ENCODE measurements at regions not wholly inside any gene's neighbourhood (a gene's known extent, or its start where the extent isn't known, plus 50 kb on each side); places are given as distances from the start of the nearest gene placed in this dataset.

GRCh38 chr11:128399251-128400121 lies 187.9 kb downstream of the ETS1 start:
- Histone ChIP-seq H3K4me1 (peaks cover 15% of the 10 kb centered on the region), H3K9me3 (no peaks in the 10 kb centered on the region), H3K4me3 (no peak overlapping the region), H3K27ac (no peak overlapping the region), H3K36me3 (no peaks in the 10 kb centered on the region), H3K27me3 (no peaks in the 10 kb centered on the region)
- TF ChIP-seq POLR2A (IDR thresholded peaks at IDR 0.05) (no peak), EP300 (IDR thresholded peaks at IDR 0.05) (no peak), CTCF (IDR thresholded peaks at IDR 0.05) (no peak), POLR2AphosphoS5 (IDR thresholded peaks at IDR 0.05) (no peak)
- no peak for DNase-seq (ENCODE audit: low spot score in 2 of 2)
- 60% methylated on average over 7 of the region's 7 CpGs for WGBS

GRCh38 chr11:128398517-128399250 lies 188.7 kb downstream of the ETS1 start:
- WGBS = 86% methylated on average over 2 of the region's 2 CpGs
- H3K27ac ChIP-seq = no peak overlapping the region
- DNase-seq (ENCODE audit: low spot score in 2 of 2) = no peak

GRCh38 chr11:128397362-128397761 lies 190.0 kb downstream of the ETS1 start:
- Histone ChIP-seq H3K27me3 (no peaks in the 10 kb centered on the region), H3K9me3 (no peaks in the 10 kb centered on the region), H3K36me3 (no peaks in the 10 kb centered on the region), H3K4me1 (peaks cover 20% of the 10 kb centered on the region), H3K4me3 (no peak overlapping the region), H3K27ac (no peak overlapping the region)
- DNase-seq (ENCODE audit: low spot score in 2 of 2) = no peak
- WGBS = 90% methylated on average over 3 of the region's 3 CpGs
- TF ChIP-seq CTCF (IDR thresholded peaks at IDR 0.05) = no peak
- no peak for TF ChIP-seq EP300 (IDR thresholded peaks at IDR 0.05)
- no peak for TF ChIP-seq POLR2AphosphoS5 (IDR thresholded peaks at IDR 0.05)
- no peak for TF ChIP-seq POLR2A (IDR thresholded peaks at IDR 0.05)

More at GRCh38 chr11:128398517-128399250, 188.7 kb downstream of the ETS1 start:
- peaks cover 20% of the 10 kb centered on the region for H3K4me1 ChIP-seq
- H3K27me3 ChIP-seq = no peaks in the 10 kb centered on the region
- no peak overlapping the region for H3K4me3 ChIP-seq
- no peaks in the 10 kb centered on the region for H3K36me3 ChIP-seq
- TF ChIP-seq CTCF (IDR thresholded peaks at IDR 0.05) (no peak), POLR2AphosphoS5 (IDR thresholded peaks at IDR 0.05) (no peak), EP300 (IDR thresholded peaks at IDR 0.05) (no peak), POLR2A (IDR thresholded peaks at IDR 0.05) (no peak)
- no peaks in the 10 kb centered on the region for H3K9me3 ChIP-seq

- Histone ChIP-seq H3K36me3 (no peaks in the 10 kb centered on the region), H3K4me1 (peaks cover 16% of the 10 kb centered on the region), H3K4me3 (no peak overlapping the region), H3K27ac (no peak overlapping the region), H3K9me3 (no peaks in the 10 kb centered on the region), H3K27me3 (no peaks in the 10 kb centered on the region)
- TF ChIP-seq EP300 (IDR thresholded peaks at IDR 0.05) (no peak), POLR2A (IDR thresholded peaks at IDR 0.05) (no peak), CTCF (IDR thresholded peaks at IDR 0.05) (no peak), POLR2AphosphoS5 (IDR thresholded peaks at IDR 0.05) (no peak)
- DNase-seq (ENCODE audit: low spot score in 2 of 2) = no peak
- 62% methylated on average over 4 of the region's 4 CpGs for WGBS
These were observed 192.8 kb downstream of the ETS1 start for GRCh38 chr11:128394431-128395089.

Measured in suprapubic skin (tissue), 4 donors.